ENCODE measurements at regions not wholly inside any gene's neighbourhood (a gene's known extent, or its start where the extent isn't known, plus 50 kb on each side); places are given as distances from the start of the nearest gene placed in this dataset.

DNA sequence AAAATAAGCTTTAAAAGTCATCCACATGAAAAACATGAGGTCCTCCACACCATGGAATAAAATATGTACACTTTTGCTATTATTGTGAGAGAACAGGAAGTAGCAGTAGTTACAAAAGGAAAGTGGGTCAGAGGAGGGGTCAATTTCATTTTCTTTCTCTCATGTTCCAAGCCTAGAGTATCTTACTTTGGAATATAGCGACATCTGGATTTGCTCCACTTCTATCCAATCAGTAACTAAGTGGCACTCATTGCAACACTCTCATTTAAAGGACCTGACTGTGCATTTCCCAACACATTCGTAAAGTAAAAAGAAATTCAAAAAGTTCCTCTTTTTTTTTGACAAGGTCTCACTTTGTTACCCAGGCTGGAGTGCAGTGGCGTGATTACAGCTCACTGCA is 637.3 kb downstream of the TUSC7 start:
- no peaks in the 10 kb centered on the region for H4K20me1 ChIP-seq (ENCODE audit: insufficient read depth, low read length)
- no peak overlapping the region for H3K4me2 ChIP-seq (ENCODE audit: low read depth, low read length)
- H3K9me2 ChIP-seq (replicated peaks; ENCODE audit: insufficient read depth, low read length), result no peaks in the 10 kb centered on the region
- H3K27ac ChIP-seq (ENCODE audit: low read length), result no peak overlapping the region
- H3K9ac ChIP-seq (ENCODE audit: low read length), result no peak overlapping the region
- no peak overlapping the region for H3K4me3 ChIP-seq (ENCODE audit: low read length)
- H3K27me3 ChIP-seq (replicated peaks; ENCODE audit: insufficient read depth, low read length), result no peaks in the 10 kb centered on the region
- no peak for DNase-seq
- no peaks in the 10 kb centered on the region for H3F3A ChIP-seq (ENCODE audit: insufficient read depth, low read length)
- H3K36me3 ChIP-seq (replicated peaks; ENCODE audit: insufficient read depth, low read length), result no peaks in the 10 kb centered on the region
- H3K79me2 ChIP-seq (ENCODE audit: low read length), result no peaks in the 10 kb centered on the region
- H3K9me3 ChIP-seq (replicated peaks; ENCODE audit: insufficient read depth, low read length), result no peaks in the 10 kb centered on the region
- H3K4me1 ChIP-seq (ENCODE audit: low read length), result no peaks in the 10 kb centered on the region
- H2AFZ ChIP-seq (ENCODE audit: low read length), result no peak overlapping the region
- TF ChIP-seq EZH2phosphoT487 (IDR thresholded peaks at IDR 0.05; ENCODE audit: low read length), result no peak
- TF ChIP-seq, protein P1, sequence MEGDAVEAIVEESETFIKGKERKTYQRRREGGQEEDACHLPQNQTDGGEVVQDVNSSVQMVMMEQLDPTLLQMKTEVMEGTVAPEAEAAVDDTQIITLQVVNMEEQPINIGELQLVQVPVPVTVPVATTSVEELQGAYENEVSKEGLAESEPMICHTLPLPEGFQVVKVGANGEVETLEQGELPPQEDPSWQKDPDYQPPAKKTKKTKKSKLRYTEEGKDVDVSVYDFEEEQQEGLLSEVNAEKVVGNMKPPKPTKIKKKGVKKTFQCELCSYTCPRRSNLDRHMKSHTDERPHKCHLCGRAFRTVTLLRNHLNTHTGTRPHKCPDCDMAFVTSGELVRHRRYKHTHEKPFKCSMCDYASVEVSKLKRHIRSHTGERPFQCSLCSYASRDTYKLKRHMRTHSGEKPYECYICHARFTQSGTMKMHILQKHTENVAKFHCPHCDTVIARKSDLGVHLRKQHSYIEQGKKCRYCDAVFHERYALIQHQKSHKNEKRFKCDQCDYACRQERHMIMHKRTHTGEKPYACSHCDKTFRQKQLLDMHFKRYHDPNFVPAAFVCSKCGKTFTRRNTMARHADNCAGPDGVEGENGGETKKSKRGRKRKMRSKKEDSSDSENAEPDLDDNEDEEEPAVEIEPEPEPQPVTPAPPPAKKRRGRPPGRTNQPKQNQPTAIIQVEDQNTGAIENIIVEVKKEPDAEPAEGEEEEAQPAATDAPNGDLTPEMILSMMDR (IDR thresholded peaks at IDR 0.05; ENCODE audit: low read length), result no peak
- no peak for TF ChIP-seq EZH2 (optimal IDR thresholded peaks at IDR 0.05; ENCODE audit: low read depth, low read length)

DNA sequence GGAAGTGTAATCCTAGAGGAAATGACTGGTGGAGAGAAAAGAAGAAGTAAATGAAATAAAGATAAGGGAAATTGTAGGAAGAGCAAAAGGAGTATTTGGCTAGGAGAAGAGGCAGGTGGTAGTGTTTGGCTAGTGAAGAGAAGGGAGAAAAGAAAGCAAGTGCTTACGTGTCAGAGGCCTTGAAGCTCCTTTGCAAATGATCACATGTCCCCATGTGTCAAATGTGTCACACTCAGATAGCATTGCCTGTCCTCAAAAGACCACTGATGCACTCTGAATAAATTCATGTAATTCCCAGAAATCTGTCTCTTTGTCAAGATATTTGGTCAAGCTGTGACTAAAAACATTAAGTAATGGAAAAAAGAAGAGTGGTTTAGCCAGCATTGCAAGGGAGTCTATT is 639.3 kb downstream of the TUSC7 start:
- no peak for DNase-seq
- H3K4me3 ChIP-seq (ENCODE audit: low read length), result no peak overlapping the region
- H3F3A ChIP-seq (ENCODE audit: insufficient read depth, low read length), result no peaks in the 10 kb centered on the region
- H3K27me3 ChIP-seq (replicated peaks; ENCODE audit: insufficient read depth, low read length), result no peaks in the 10 kb centered on the region
- no peaks in the 10 kb centered on the region for H4K20me1 ChIP-seq (ENCODE audit: insufficient read depth, low read length)
- H3K9me2 ChIP-seq (replicated peaks; ENCODE audit: insufficient read depth, low read length), result no peaks in the 10 kb centered on the region
- H3K4me2 ChIP-seq (ENCODE audit: low read depth, low read length), result no peak overlapping the region
- no peaks in the 10 kb centered on the region for H3K36me3 ChIP-seq (replicated peaks; ENCODE audit: insufficient read depth, low read length)
- no peak overlapping the region for H2AFZ ChIP-seq (ENCODE audit: low read length)
- H3K9me3 ChIP-seq (replicated peaks; ENCODE audit: insufficient read depth, low read length), result no peaks in the 10 kb centered on the region
- no peaks in the 10 kb centered on the region for H3K4me1 ChIP-seq (ENCODE audit: low read length)
- TF ChIP-seq EZH2 (optimal IDR thresholded peaks at IDR 0.05; ENCODE audit: low read depth, low read length) (no peak), EZH2phosphoT487 (IDR thresholded peaks at IDR 0.05; ENCODE audit: low read length) (no peak)
- H3K9ac ChIP-seq (ENCODE audit: low read length), result no peak overlapping the region
- H3K79me2 ChIP-seq (ENCODE audit: low read length), result no peaks in the 10 kb centered on the region
- no peak overlapping the region for H3K27ac ChIP-seq (ENCODE audit: low read length)

DNA sequence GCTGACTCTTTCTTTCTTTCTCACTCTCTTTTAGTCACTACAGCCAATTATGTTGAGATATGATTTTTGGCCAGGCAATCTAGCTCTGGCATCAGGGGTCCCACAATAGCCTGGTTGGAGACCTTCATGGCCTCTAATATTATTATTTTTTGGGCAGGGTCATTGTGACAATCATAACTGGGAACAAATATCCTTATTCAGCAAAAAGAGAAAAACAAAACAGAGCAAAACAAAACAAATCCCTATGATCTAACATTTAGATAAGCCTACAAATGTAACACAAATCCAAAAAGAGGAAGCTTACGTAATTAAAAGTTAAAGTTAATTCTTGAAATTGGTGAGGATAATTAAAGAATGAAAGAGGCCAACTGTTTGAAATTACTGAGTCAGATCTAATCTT is 640.0 kb downstream of the TUSC7 start:
- TF ChIP-seq, protein P1 (IDR thresholded peaks at IDR 0.05; ENCODE audit: low read length), result no peak
- TF ChIP-seq EZH2phosphoT487 (IDR thresholded peaks at IDR 0.05; ENCODE audit: low read length) (no peak), EZH2 (optimal IDR thresholded peaks at IDR 0.05; ENCODE audit: low read depth, low read length) (no peak)

DNA sequence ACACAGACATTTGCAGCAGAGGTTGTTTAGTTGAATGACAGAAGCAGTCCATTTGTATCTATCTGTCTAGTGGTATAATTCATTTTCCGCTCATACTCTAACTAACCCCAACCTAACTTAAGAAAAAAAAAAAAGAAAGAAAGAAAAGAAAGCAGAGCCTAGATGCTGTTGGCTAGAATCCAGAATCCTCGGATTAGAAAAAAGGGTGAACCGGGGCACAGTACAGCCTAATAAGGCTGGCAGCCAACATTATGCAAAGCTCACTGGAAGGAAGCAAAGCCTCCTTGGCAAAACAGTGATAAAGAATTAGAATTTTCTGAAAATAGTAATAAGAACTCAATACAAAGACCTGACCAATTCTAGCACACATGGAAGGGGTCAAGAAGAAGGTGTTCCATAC is 640.8 kb downstream of the TUSC7 start:
- Histone ChIP-seq H3K36me3 (replicated peaks; ENCODE audit: insufficient read depth, low read length) (no peaks in the 10 kb centered on the region), H3K4me1 (ENCODE audit: low read length) (no peaks in the 10 kb centered on the region), H3K9ac (ENCODE audit: low read length) (no peak overlapping the region), H3K27ac (ENCODE audit: low read length) (no peak overlapping the region), H3K27me3 (replicated peaks; ENCODE audit: insufficient read depth, low read length) (no peaks in the 10 kb centered on the region), H3K9me3 (replicated peaks; ENCODE audit: insufficient read depth, low read length) (no peaks in the 10 kb centered on the region), H3K9me2 (replicated peaks; ENCODE audit: insufficient read depth, low read length) (no peaks in the 10 kb centered on the region), H2AFZ (ENCODE audit: low read length) (no peak overlapping the region), H3K4me2 (ENCODE audit: low read depth, low read length) (no peak overlapping the region), H4K20me1 (ENCODE audit: insufficient read depth, low read length) (no peaks in the 10 kb centered on the region), H3F3A (ENCODE audit: insufficient read depth, low read length) (no peaks in the 10 kb centered on the region), H3K4me3 (ENCODE audit: low read length) (no peak overlapping the region), H3K79me2 (ENCODE audit: low read length) (no peaks in the 10 kb centered on the region)
- TF ChIP-seq EZH2phosphoT487 (IDR thresholded peaks at IDR 0.05; ENCODE audit: low read length) (no peak), EZH2 (optimal IDR thresholded peaks at IDR 0.05; ENCODE audit: low read depth, low read length) (no peak)
- TF ChIP-seq, protein P1 (IDR thresholded peaks at IDR 0.05; ENCODE audit: low read length), result no peak
- DNase-seq, result no peak

More for the DNA sequence above, 640.0 kb downstream of the TUSC7 start:
- no peaks in the 10 kb centered on the region for H3K36me3 ChIP-seq (replicated peaks; ENCODE audit: insufficient read depth, low read length)
- H3K9ac ChIP-seq (ENCODE audit: low read length), result no peak overlapping the region
- no peak for DNase-seq
- no peak overlapping the region for H2AFZ ChIP-seq (ENCODE audit: low read length)
- H3F3A ChIP-seq (ENCODE audit: insufficient read depth, low read length), result no peaks in the 10 kb centered on the region
- no peaks in the 10 kb centered on the region for H3K9me3 ChIP-seq (replicated peaks; ENCODE audit: insufficient read depth, low read length)
- H3K4me3 ChIP-seq (ENCODE audit: low read length), result no peak overlapping the region
- H4K20me1 ChIP-seq (ENCODE audit: insufficient read depth, low read length), result no peaks in the 10 kb centered on the region
- no peaks in the 10 kb centered on the region for H3K79me2 ChIP-seq (ENCODE audit: low read length)
- H3K9me2 ChIP-seq (replicated peaks; ENCODE audit: insufficient read depth, low read length), result no peaks in the 10 kb centered on the region
- H3K27ac ChIP-seq (ENCODE audit: low read length), result no peak overlapping the region
- no peak overlapping the region for H3K4me2 ChIP-seq (ENCODE audit: low read depth, low read length)
- H3K4me1 ChIP-seq (ENCODE audit: low read length), result no peaks in the 10 kb centered on the region
- H3K27me3 ChIP-seq (replicated peaks; ENCODE audit: insufficient read depth, low read length), result no peaks in the 10 kb centered on the region

Data from MM.1S (cell line).